PC-9 (cell line): ENCODE measurements at regions not wholly inside any gene's neighbourhood (a gene's known extent, or its start where the extent isn't known, plus 50 kb on each side); places are given as distances from the start of the nearest gene placed in this dataset.

ENCODE experiments used
- BruUV-seq: library from RNA; stranded (reverse); fragments of 400-500 nt; replicated peaks from 2 replicates; lab custom pipeline; 2021; lab: Mats Ljungman, UMichigan
- CTCF ChIA-PET: fragments of 300-600 bp; sonication (Branson Sonifier 250); formaldehyde crosslinking; loops from one replicate; lab custom pipeline; 2022; ENCODE audit warnings: antibody characterized with exemption; lab: Charles Lee
- POLR2A ChIA-PET: fragments of 300-600 bp; sonication (Branson Sonifier 250); formaldehyde crosslinking; loops from one replicate; lab custom pipeline; 2022; ENCODE audit warnings: antibody characterized with exemption; ENCODE audit not compliant: unreplicated experiment; lab: Charles Lee
- DNase-seq, 2 experiments: peaks; one replicate each; pipeline versions ENCODE4 v3.0.0 to v3.0.0-alpha.2; 2015 to 2022; ENCODE audit warnings: mixed read lengths in 1 of 2
- H2AFZ ChIP-seq: fragments of 200-600 bp; sonication (generic); 2 replicates; pipeline ENCODE4 v1.8.1; 2017; ENCODE audit warnings: antibody characterized with exemption
- H3F3A ChIP-seq: fragments of 200-600 bp; sonication (generic); 2 replicates; pipeline ENCODE4 v1.8.1; 2017; ENCODE audit warnings: antibody characterized with exemption, mild to moderate bottlenecking, low read depth; ENCODE audit not compliant: insufficient read depth
- H3K27ac ChIP-seq: fragments of 200-600 bp; sonication (generic); 2 replicates; pipeline ENCODE4 v1.6.1; 2016; ENCODE audit warnings: mixed run types
- H3K27me3 ChIP-seq: fragments of 200-600 bp; sonication (generic); 2 replicates; pipeline ENCODE4 v1.6.1; 2016; ENCODE audit warnings: low read depth, mixed run types; ENCODE audit not compliant: insufficient read depth
- H3K36me3 ChIP-seq: fragments of 200-600 bp; sonication (generic); 2 replicates; pipeline ENCODE4 v1.6.1; 2016; ENCODE audit warnings: low read depth, mixed run types
- H3K4me1 ChIP-seq: fragments of 200-600 bp; sonication (generic); replicated peaks from 2 replicates; pipeline ENCODE4 v1.6.1; 2016; ENCODE audit warnings: mixed run types; ENCODE audit not compliant: insufficient read depth
- H3K4me2 ChIP-seq: fragments of 200-600 bp; sonication (generic); 2 replicates; pipeline ENCODE4 v1.6.1; 2017; ENCODE audit warnings: mixed run types
- H3K4me3 ChIP-seq: fragments of 200-600 bp; sonication (generic); 2 replicates; pipeline ENCODE4 v1.6.1; 2016; ENCODE audit warnings: mixed run types
- H3K79me2 ChIP-seq: fragments of 200-600 bp; sonication (generic); 2 replicates; pipeline ENCODE4 v1.6.1; 2017; ENCODE audit warnings: low read depth, mixed run types
- H3K9me2 ChIP-seq: fragments of 200-600 bp; sonication (generic); 2 replicates; pipeline ENCODE4 v1.8.1; 2017; ENCODE audit warnings: mild to moderate bottlenecking; ENCODE audit not compliant: insufficient read depth
- H3K9me3 ChIP-seq: fragments of 200-600 bp; sonication (generic); 2 replicates; pipeline ENCODE4 v1.8.1; 2016; ENCODE audit warnings: low read depth; ENCODE audit not compliant: insufficient read depth
- H4K20me1 ChIP-seq: fragments of 200-600 bp; sonication (generic); 2 replicates; pipeline ENCODE4 v1.8.1; 2017; ENCODE audit not compliant: insufficient read depth
- EZH2 ChIP-seq: fragments of 200-600 bp; sonication (generic); IDR thresholded peaks from 2 replicates; pipeline ENCODE4 v1.8.0; 2017; ENCODE audit warnings: antibody characterized with exemption, low read depth
- intact Hi-C: fragments of 100-400 bp; cut with micrococcal nuclease; formaldehyde crosslinking; loops from one replicate; pipeline ENCODE4 v1.10.0; 2022; ENCODE audit not compliant: unreplicated experiment
- TF ChIP-seq, protein P1 (sequence below): fragments of 200-600 bp; sonication (generic); conservative IDR thresholded peaks from 2 replicates; pipeline ENCODE4 v1.6.1; 2017; ENCODE audit warnings: mixed run types, antibody characterized with exemption, mild to moderate bottlenecking, moderate library complexity

GRCh38 chr6:9139746-9140145 is 704.4 kb upstream of the SLC35B3 start:
- DNase-seq = no peak
- no peaks in the 10 kb centered on the region for H3K9me2 ChIP-seq
- H3K4me3 ChIP-seq = no peak overlapping the region
- H3K36me3 ChIP-seq = no peaks in the 10 kb centered on the region
- no peaks in the 10 kb centered on the region for H3K27me3 ChIP-seq
- no peak overlapping the region for H2AFZ ChIP-seq
- TF ChIP-seq EZH2 = no peak
- TF ChIP-seq, protein P1, sequence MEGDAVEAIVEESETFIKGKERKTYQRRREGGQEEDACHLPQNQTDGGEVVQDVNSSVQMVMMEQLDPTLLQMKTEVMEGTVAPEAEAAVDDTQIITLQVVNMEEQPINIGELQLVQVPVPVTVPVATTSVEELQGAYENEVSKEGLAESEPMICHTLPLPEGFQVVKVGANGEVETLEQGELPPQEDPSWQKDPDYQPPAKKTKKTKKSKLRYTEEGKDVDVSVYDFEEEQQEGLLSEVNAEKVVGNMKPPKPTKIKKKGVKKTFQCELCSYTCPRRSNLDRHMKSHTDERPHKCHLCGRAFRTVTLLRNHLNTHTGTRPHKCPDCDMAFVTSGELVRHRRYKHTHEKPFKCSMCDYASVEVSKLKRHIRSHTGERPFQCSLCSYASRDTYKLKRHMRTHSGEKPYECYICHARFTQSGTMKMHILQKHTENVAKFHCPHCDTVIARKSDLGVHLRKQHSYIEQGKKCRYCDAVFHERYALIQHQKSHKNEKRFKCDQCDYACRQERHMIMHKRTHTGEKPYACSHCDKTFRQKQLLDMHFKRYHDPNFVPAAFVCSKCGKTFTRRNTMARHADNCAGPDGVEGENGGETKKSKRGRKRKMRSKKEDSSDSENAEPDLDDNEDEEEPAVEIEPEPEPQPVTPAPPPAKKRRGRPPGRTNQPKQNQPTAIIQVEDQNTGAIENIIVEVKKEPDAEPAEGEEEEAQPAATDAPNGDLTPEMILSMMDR = no peak
- H4K20me1 ChIP-seq = no peaks in the 10 kb centered on the region
- H3K4me1 ChIP-seq = no peaks in the 10 kb centered on the region
- H3K4me2 ChIP-seq = no peak overlapping the region
- no peaks in the 10 kb centered on the region for H3K9me3 ChIP-seq
- H3F3A ChIP-seq = no peaks in the 10 kb centered on the region
- no TSS peak for BruUV-seq
- POLR2A ChIA-PET = no interaction called here
- CTCF ChIA-PET = no interaction called here
- H3K79me2 ChIP-seq = no peaks in the 10 kb centered on the region
- intact Hi-C loops = no loop called here
- H3K27ac ChIP-seq = no peak overlapping the region

GRCh38 chr6:9138936-9139335 is 703.6 kb upstream of the SLC35B3 start:
- Histone ChIP-seq H3K4me2 (no peak overlapping the region), H3K36me3 (no peaks in the 10 kb centered on the region), H4K20me1 (no peaks in the 10 kb centered on the region), H3K27me3 (no peaks in the 10 kb centered on the region), H3K9me3 (no peaks in the 10 kb centered on the region), H3K4me1 (no peaks in the 10 kb centered on the region), H3F3A (no peaks in the 10 kb centered on the region), H3K4me3 (no peak overlapping the region), H3K27ac (no peak overlapping the region), H2AFZ (no peak overlapping the region), H3K9me2 (no peaks in the 10 kb centered on the region), H3K79me2 (no peaks in the 10 kb centered on the region)
- CTCF ChIA-PET = no interaction called here
- intact Hi-C loops = no loop called here
- no peak for DNase-seq
- POLR2A ChIA-PET = no interaction called here
- TF ChIP-seq, protein P1 = no peak
- BruUV-seq = no TSS peak

DNA sequence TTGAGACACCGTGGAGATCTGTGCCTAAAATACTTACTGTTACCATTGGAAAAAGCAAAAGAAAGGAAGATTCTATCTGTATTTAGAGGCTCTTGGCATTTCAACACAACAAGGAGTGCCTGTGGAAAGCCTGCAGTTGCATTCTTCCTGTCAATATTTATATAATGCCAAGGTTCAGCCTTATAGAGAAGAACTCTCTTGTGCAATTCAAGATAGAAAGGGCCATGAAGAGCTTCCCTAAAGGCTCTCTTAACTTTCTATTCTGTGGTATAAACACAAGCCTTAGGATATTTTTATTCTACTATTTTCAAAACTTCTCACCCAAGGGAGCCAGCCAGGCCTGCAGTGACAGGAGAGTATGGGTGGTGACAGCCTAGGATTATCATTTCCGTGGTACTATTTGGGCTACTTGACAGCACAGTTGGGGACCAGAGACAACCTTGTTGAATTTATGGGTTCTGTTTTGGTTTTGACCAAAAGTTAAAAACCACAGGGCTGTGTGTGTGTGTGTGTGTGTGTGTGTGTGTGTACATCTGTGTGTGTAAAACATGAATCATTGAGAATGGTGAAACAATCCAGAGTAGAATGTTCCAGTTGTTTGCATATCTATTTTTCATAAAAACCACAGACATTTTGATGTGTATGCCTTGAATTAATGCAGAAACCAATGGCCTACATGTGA is 700.9 kb upstream of the SLC35B3 start:
- POLR2A ChIA-PET = no interaction called here
- BruUV-seq = no TSS peak
- DNase-seq = no peak
- H3K27ac ChIP-seq = no peak overlapping the region
- H3K9me2 ChIP-seq = no peaks in the 10 kb centered on the region
- intact Hi-C loops = no loop called here
- H4K20me1 ChIP-seq = no peaks in the 10 kb centered on the region
- TF ChIP-seq EZH2 = no peak
- TF ChIP-seq, protein P1 = no peak
- no peak overlapping the region for H2AFZ ChIP-seq
- H3K4me3 ChIP-seq = no peak overlapping the region
- H3K9me3 ChIP-seq = no peaks in the 10 kb centered on the region
- H3K27me3 ChIP-seq = no peaks in the 10 kb centered on the region
- no peaks in the 10 kb centered on the region for H3F3A ChIP-seq
- no peaks in the 10 kb centered on the region for H3K36me3 ChIP-seq
- CTCF ChIA-PET = no interaction called here
- no peaks in the 10 kb centered on the region for H3K79me2 ChIP-seq
- no peaks in the 10 kb centered on the region for H3K4me1 ChIP-seq
- H3K4me2 ChIP-seq = no peak overlapping the region
